ENCODE measurements at regions not wholly inside any gene's neighbourhood (a gene's known extent, or its start where the extent isn't known, plus 50 kb on each side); places are given as distances from the start of the nearest gene placed in this dataset.

- DNase-seq (ENCODE audit: low read depth in 2 of 3, low spot score in 1 of 3) = no peak
Measured at GRCh38 chr2:133837441-133838094, 269.3 kb upstream of the NCKAP5 start.

- no peak for DNase-seq (ENCODE audit: low read depth in 2 of 3, low spot score in 1 of 3)
Measured at GRCh38 chr2:133838642-133839365, 270.5 kb upstream of the NCKAP5 start.

GRCh38 chr2:133839677-133840076 lies 271.4 kb upstream of the NCKAP5 start:
- no peak for DNase-seq (ENCODE audit: low read depth in 2 of 3, low spot score in 1 of 3)

GRCh38 chr2:133840761-133841160 lies 272.5 kb upstream of the NCKAP5 start:
- no peak for DNase-seq (ENCODE audit: low read depth in 2 of 3, low spot score in 1 of 3)

GRCh38 chr2:133841900-133842299 lies 273.6 kb upstream of the NCKAP5 start:
- no peak for DNase-seq (ENCODE audit: low read depth in 2 of 3, low spot score in 1 of 3)

GRCh38 chr2:133842446-133842845 lies 274.2 kb upstream of the NCKAP5 start:
- no peak for DNase-seq (ENCODE audit: low read depth in 2 of 3, low spot score in 1 of 3)

- DNase-seq (ENCODE audit: low read depth in 2 of 3, low spot score in 1 of 3) = no peak
Measured at GRCh38 chr2:133843091-133843490, 274.8 kb upstream of the NCKAP5 start.

GRCh38 chr2:133843551-133843950 lies 275.3 kb upstream of the NCKAP5 start:
- no peak for DNase-seq (ENCODE audit: low read depth in 2 of 3, low spot score in 1 of 3)

- DNase-seq (ENCODE audit: low read depth in 2 of 3, low spot score in 1 of 3) = peak; percentile 23 to 55 (median 42)
Measured at GRCh38 chr2:133844214-133844892, 276.1 kb upstream of the NCKAP5 start.

GRCh38 chr2:133846476-133846875 lies 278.2 kb upstream of the NCKAP5 start:
- no peak for DNase-seq (ENCODE audit: low read depth in 2 of 3, low spot score in 1 of 3)

- DNase-seq (ENCODE audit: low read depth in 2 of 3, low spot score in 1 of 3) = no peak
Measured at GRCh38 chr2:133847591-133847990, 279.3 kb upstream of the NCKAP5 start.

GRCh38 chr2:133848111-133848649 lies 279.9 kb upstream of the NCKAP5 start:
- no peak for DNase-seq (ENCODE audit: low read depth in 2 of 3, low spot score in 1 of 3)

GRCh38 chr2:133849341-133849740 lies 281.1 kb upstream of the NCKAP5 start:
- DNase-seq (ENCODE audit: low read depth in 2 of 3, low spot score in 1 of 3) = no peak

- DNase-seq (ENCODE audit: low read depth in 2 of 3, low spot score in 1 of 3) = no peak
Measured at GRCh38 chr2:133854603-133855200, 286.4 kb upstream of the NCKAP5 start.

- no peak for DNase-seq (ENCODE audit: low read depth in 2 of 3, low spot score in 1 of 3)
Measured at GRCh38 chr2:133855526-133855925, 287.3 kb upstream of the NCKAP5 start.

GRCh38 chr2:133856678-133857077 lies 288.4 kb upstream of the NCKAP5 start:
- DNase-seq (ENCODE audit: low read depth in 2 of 3, low spot score in 1 of 3) = no peak

- DNase-seq (ENCODE audit: low read depth in 2 of 3, low spot score in 1 of 3) = no peak
Measured at GRCh38 chr2:133859578-133859977, 291.3 kb upstream of the NCKAP5 start.

- DNase-seq (ENCODE audit: low read depth in 2 of 3, low spot score in 1 of 3) = no peak
Measured at GRCh38 chr2:133862400-133862977, 294.2 kb upstream of the NCKAP5 start.

- no peak for DNase-seq (ENCODE audit: low read depth in 2 of 3, low spot score in 1 of 3)
Measured at GRCh38 chr2:133863106-133863800, 295.0 kb upstream of the NCKAP5 start.

GRCh38 chr2:133865141-133865540 lies 296.9 kb upstream of the NCKAP5 start:
- DNase-seq (ENCODE audit: low read depth in 2 of 3, low spot score in 1 of 3) = no peak

GRCh38 chr2:133867166-133867565 lies 298.9 kb upstream of the NCKAP5 start:
- DNase-seq (ENCODE audit: low read depth in 2 of 3, low spot score in 1 of 3) = no peak
